HG03520 (cell line): ENCODE measurements at regions not wholly inside any gene's neighbourhood (a gene's known extent, or its start where the extent isn't known, plus 50 kb on each side); places are given as distances from the start of the nearest gene placed in this dataset.
"Not testable (repeated sequence)": the region's sequence is repeated elsewhere in the genome, so short reads cannot be mapped to it uniquely, and the experiment has no call there.

Experiments used
- ATAC-seq: cut with Tn5 transposase; IDR thresholded peaks from one replicate; pipeline ENCODE4 v1.9.1; 2021; ENCODE audit warnings: mild to moderate bottlenecking, moderate library complexity; ENCODE audit not compliant: unreplicated experiment

DNA sequence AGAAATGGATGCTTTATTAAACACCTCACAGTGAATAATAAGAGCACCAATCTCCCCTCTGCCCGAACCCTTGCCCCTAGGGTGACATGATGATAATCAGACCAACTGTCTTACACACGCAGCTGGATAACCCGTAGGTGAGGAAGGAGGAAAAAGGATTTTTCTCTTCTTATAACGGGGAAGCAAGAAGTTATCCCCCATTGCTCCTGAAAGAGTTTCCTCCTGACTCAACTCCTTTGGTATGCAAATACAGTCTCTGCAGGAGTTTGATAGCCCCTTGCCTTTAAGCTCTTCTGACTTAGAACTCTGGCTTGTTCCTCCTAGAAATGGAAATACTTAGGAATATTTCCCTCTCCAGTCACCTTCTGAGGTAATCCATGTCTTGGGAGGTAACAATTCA, 455.8 kb downstream of the TMEM135 start:
- no peak for ATAC-seq

DNA sequence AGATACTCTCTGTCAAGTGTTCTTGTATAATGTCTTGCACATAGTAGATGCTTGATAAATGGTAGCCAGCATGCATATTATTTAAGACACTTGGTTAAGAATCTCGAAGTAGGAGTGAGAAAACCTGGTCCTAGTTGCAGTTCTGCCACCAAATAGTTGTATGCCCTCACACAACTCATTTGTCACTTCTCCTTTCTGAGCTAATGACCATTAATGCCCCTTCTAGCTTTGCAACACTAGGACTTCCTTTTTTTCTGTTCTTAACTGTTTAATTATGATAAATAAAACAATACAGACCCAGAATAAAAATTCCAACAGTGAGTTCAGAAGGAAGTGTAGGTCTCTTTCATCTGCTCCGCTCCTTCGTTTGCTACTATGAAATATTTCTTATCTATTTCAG, 453.6 kb downstream of the TMEM135 start:
- ATAC-seq = no peak

DNA sequence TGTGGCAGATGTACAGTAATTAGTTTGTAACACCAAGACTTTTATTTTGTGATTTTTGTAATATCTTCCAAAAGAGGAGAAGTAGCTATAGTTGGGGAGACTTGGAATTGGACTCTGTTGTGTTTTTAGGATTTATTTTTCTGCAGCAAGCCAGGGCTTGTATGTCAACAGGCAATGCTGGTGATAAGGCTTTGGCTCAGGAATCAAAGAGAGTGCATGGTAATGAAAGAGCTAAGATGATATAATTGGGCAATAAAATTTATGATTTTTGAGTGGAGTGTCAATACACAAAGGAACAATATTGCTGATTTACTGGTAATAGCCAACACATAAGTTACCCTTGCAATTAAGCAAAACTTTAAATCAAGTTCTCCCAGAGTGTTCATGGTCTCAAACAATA, 452.9 kb downstream of the TMEM135 start:
- no peak for ATAC-seq

DNA sequence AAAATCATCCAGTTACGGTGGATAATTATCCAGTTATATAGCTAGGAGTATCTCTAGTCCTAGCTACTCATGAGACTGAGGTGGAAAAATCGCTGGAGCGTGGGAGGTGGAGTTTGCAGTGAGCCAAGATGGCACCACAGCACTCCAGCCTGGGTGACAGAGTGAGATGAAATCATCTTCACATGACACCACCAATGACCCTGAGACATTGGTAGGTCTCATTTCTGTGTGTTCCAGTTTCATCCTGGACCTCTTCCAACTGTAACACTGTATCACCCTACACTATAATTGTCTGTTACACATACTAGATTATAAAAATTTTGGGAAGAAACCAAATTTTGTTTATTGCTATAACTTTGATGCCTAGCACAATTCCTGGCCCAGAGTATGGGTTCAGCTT, 446.8 kb downstream of the TMEM135 start:
- no peak for ATAC-seq

DNA sequence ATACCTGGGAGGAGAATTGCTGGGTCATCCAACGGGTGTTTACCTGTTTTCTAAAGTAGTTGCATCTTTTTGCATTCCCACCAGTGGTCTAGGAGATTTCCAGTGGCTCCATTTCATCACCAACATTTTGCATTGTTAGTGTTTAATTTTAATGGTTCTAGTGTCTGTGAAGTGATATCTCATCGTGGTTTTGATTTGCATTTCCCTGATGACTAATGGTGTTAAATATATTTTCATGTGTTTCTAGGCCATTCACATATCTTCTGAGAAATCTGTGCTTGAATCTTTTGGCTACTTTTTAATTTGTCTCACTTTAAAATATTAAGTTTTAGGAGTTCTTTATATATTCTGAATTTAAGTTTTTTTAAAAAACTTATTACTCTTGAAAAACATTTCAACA, 439.6 kb downstream of the TMEM135 start:
- no peak for ATAC-seq

DNA sequence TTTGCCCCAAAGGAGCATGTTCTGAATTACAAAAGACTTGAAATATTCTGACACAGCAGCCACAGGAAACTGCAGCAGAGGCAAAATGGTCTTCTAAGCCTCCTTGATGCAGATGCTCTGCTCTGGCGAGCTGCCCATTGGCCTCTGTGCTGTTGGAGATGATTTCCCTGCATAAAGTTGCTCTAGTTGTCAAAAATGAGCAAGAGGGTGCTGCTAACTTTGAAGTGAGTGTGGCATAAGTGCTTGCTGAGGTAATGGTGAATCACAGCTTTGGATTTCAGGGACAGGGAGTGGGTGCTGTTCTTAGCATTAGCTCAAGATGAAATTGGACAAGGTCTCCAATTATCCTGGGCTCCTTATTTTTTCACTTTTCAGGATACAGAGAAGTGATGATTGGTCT, 435.4 kb downstream of the TMEM135 start:
- no peak for ATAC-seq

DNA sequence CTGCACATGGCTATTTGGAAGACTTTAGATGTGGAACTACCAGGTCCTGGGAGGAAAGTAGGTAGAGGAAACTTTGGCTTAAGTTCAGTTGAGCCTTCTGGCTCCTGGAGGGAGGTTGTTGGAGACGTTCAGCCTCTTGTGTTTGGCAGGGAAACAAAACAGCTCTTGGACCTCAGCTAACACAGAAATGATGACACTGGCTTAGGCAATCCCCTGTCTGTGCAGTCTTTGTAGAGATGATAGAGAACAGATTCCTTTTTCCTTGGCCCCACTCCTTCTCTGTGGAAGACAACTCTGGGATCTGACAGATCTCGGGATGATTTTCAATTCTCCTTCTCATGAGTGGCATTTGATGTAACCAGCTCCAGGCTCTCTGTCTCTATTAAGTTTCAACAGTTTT, 428.5 kb downstream of the TMEM135 start:
- ATAC-seq = no peak

DNA sequence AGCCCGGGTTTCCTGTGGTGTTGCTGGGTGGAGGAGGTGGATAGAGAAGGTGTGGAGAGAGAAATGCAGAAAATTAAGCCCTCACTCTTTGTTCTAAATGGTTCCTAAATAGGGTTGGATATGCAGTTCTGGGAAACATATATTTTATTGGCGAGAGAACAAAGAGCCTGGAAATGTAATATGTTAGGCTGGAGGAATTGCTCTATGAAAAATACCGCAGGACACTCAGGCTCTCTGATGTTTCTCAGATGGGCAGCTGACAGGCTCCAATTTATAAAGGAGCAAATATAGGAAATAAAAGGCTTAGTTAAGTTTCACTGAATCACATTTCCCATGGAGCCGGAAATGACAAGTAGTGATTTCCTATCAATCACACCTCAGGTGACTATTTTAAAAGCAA, 428.0 kb downstream of the TMEM135 start:
- no peak for ATAC-seq

DNA sequence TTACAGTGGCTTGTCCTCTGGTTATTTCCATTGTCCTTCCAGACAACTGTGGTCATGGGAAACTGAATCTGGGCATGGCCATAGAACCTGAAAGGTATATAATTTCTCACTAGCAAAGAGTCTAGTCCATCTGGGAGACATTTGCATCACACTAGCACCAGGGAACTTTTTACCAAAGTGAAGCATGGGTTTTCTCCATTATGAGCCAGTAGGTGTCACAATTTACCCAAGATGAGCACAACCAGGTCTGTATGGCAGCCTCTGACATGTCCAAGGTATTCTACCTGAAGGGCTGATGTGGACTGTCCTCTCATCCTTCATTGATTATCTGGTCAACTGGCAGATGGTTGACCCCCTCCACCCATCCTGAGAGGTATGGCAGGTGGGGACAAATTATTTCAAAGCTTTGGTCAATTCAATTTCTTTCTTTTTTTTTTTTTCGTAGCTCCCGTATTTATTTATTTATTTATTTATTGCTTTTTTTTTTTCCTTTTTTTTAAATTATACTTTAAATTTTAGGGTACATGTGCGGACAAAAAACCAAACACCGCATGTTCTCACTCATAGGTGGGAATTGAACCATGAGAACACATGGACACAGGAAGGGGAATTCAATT, 425.9 kb downstream of the TMEM135 start:
- ATAC-seq = no peak

DNA sequence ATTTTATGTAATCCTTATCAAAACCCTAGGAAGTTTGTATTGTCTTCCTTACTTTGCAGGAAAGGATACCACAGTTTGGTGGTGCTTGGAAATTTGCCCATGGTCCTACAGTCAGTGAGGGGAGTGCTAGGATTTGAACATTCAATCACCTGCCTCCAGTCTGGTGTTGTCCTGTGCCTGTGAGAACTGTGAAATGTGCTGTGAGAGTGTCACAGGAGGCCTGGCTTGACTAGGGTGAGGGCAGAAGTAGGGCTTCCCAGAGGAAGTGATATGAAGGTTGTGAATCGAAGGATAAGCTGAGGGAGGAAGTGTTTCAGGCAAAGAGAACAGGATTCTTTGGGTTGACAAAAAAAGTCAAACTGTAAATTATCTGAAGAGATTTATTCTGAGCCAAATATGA, 424.4 kb downstream of the TMEM135 start:
- no peak for ATAC-seq

DNA sequence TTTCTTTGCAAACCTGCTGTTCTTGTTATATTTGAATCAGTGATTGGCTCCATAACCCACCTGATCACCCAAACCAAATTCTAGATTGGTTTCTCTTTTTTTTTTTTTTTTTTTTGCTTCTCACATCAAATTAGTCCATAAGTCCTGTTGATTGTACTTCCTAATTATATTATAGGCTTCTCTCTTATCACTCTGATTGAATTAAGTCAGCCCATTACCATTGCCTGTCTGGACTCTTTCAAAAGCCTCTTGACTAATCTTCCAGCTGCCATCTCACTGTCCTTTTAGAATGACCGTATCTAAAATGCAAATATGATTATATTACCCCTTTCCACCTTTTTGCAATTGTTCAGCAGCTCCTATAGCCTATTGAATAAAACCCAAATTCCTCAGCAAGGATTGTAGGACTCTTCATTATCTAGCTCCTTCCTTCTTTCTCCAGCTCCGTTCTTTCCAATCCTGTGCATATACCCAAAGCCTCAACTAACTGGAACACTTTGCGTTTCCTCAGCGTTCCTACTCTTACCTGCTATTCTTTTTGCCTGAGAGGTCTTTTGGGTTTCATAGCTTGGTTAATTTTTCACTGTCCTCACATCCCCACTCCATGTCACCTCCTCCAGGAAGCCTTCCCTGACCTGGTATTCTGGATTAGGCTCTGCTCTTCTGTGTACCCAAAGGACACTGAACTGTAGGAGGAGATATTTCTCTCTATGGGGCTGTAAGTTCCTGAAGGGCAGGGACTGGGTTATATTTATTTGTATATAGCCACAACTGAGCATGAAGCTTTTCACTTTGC, 423.3 kb downstream of the TMEM135 start:
- ATAC-seq = no peak

DNA sequence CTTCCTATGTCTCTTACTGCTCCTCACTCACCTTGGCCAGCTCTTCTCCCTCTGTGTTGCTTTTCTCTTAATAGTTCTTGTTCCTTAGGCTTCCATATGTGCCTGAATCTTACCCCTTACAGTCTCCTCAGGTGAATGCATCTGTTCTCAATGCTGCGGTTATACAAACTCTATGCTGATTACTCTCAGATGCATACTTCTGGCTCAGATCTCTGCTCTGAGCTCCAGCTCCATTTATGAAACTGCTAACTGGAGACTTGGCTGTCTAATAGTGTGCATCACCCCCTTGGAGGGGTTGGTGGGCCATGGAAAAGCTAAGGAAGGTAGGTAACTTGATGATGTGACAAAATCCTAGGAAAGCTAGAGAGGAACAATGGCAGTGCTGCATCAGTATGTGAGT, 422.5 kb downstream of the TMEM135 start:
- ATAC-seq = no peak

DNA sequence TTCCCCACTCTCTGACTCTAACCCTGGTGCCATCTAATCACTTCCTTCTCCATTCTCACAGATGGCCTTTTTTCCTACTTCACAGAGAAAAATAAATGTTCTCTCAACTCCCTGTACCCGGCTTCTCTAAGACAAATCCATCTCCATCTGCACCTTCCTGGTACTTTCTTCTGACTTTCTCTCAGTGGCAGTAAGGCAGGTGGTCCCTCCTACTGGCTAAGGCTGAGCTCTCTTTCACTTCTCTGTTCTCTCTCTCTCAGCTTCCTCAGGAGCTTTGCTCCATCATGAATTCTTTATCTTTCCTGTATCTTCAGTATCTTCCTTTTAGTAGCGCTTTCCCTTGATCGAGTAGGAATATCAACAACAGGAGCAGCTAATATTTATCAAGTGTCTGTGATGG, 421.6 kb downstream of the TMEM135 start:
- no peak for ATAC-seq

DNA sequence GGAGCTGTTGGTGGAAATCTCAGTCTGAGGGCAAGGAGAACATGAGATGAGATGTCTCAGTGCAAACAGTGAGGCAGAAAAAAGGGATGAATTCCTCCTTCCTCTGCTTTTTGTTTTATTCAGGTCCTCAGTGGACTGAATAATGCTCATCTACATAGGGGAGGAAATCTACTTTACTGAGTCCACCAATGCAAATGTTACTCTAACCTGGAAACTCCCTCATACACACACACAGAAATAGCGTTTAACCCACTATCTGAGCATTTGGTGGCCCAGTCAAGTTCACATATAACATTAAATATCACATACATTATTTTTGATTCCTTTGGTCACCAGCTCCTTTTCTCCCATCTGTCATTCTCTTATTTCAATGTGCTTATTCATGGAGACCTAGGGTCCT, 418.8 kb downstream of the TMEM135 start:
- no peak for ATAC-seq

DNA sequence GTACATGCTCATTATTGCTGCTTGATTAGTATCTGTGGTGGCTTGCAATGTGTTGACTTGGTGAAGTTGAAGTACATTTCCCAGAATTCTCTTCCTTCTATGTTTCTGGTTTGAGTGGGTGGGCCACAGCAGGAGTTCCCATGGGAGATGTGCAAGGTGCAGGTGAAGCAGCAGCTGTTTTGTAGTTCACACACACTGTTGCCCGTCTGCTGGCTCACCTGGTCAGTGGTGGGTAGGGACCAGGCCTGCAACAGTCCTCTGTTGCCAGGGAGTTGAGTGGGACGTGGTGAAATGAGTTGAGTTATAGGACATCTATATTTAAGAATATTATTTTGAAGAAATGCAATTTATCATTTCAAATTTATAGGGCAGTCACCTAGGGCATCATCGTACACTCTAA, 417.4 kb downstream of the TMEM135 start:
- ATAC-seq = no peak

DNA sequence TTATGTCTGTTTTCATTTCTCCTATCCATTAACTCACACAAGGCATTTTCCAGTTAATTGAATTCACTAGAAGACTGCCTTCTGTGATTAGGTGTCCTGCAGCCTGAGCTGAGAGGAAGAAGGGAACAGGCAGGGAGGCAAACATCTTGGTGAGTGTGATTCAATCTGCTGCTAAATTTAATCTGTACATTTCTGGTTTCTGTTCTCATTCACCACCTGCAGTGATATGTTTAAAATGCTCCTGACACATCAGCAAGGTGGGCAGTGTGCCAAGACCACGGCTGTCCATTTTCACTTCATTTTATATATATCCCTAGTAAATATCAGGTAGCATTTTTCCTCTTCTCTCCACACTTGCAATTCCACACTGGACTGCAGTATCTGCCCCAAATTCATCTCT, 416.5 kb downstream of the TMEM135 start:
- peak; percentile 66 for ATAC-seq

DNA sequence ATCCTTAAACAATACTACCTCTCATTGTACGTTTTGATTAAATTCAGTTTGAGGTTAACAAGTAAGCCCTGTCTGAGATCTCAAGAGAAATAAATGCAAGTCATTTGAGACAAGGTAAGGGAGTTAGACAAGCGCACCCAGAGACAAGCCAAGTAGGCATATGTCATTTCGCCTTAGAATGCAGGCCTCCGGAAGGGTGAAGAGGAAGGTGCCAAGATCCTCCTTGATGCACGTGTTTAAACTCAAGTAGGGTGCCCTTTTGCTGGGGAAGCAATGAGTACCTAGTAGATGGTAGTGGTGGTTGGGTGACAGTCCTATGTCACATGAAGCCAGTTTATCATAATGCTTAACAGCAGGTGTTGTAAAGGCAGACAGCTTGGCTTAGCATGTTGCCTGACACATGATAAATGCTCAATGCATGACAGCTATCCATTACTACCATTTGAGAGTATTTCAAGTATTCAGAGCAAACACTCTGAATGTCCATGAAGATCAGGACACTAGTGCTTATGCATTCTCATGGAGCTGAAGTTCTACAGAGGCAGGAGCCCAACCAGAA, 415.9 kb downstream of the TMEM135 start:
- no peak for ATAC-seq

DNA sequence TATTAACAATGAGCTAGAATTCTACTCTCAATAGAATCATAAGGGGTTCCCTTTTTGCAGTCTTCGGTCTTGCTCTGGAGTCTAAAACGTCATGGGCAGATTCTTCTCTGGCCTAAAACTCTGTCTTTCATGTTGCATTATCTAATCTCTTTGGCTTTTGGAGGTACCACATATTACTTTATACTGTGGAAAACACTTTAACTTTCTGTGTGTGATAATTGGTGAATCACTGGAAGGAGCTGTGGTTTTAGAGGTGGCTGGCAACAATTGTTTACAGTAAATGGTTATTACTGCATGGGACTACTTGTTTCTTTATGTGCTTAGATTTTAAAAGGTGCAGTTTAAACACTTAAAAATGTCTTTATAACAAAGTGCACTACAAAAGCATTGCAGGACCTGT, 414.3 kb downstream of the TMEM135 start:
- ATAC-seq = not testable (repeated sequence)

DNA sequence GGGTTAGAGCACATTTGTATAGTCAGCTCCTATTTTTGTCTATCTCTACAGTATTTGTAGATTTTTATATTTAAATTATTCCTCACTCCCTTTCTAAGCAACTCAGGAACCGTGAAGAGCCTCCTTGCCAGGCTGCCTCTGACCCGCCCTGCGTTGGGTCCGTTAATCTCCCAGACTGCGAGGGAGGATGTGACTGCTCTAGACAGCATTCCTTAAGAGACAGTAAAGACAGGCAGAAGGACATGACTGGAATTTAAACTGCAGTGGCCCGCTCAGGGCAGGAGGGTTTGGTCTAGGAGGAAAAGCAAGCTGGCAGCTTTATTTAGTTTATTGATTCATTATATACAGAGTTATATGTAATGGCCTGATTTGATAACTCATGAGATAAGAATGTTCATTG, 413.7 kb downstream of the TMEM135 start:
- no peak for ATAC-seq

DNA sequence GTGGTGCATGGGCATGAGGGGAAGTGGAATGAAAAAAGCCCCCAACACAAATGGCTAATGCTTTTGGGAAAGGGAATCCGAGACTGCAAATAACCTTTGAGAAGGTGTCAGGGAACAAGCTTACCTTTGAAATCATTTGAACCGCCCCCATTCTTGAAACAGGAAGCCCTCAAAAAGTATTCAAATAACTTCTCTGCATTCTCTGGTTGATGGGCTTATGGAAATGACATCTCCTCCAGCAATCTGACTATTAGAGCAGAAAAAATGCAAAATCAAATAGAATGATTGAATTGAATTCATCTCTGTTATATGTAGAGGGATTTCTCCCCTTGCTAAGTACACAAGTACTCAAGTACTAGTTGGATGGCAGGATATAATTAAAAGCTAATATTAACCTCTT, 409.9 kb downstream of the TMEM135 start:
- no peak for ATAC-seq

DNA sequence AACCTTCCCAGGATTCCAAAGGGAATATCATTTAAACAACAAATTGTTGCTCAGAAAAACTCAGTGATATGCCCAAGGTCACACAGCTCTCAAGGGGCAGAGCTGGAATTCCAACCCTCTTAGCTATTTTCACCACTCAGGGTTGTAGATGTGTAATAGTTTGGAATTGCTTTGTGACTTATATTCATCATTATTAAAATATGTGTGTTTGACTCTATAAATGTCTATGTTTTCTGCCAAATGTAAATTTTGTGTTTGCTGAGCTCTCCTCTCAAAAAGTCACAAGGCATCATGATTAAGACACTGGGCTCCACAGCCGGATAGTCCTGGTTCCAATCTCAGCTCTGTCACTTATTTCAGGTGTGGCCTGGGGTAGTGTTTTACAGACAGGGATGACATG, 407.3 kb downstream of the TMEM135 start:
- ATAC-seq = no peak

DNA sequence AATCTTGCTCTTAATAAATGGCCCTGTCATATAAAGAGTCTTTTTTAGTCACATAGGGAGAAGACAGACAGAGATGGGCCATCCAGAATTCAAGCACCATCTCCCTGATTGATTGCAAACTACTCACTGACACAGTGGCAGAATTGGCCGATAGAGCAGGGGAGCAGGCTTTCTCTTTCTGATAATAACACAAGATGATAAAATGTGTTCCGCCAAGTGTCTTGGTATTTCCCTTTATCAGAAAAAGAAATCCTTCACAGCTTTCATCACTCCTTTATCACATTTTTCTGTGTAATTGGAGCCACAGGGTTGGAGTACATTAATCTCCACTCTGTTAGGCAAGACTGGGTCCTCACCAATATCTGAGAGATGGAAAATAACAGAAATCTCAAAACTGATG, 406.0 kb downstream of the TMEM135 start:
- no peak for ATAC-seq
